Activated B cell treated with CpG ODN at 0.5 μM for 24 hours (primary cell): ENCODE measurements at regions not wholly inside any gene's neighbourhood (a gene's known extent, or its start where the extent isn't known, plus 50 kb on each side); places are given as distances from the start of the nearest gene placed in this dataset.

Source experiments
- ATAC-seq: fragments of 200-7000 bp; cut with Tn5 transposase; one replicate; pipeline ENCODE4 v1.10.0; 2021; ENCODE audit warnings: low read depth, mild to moderate bottlenecking, moderate library complexity
- CTCF ChIA-PET: fragments of 350-600 bp; sonication (Branson Sonifier 250); formaldehyde crosslinking; loops from one replicate; lab custom pipeline; 2021; ENCODE audit warnings: antibody characterized with exemption; lab: Charles Lee
- POLR2A ChIA-PET: fragments of 350-600 bp; sonication (Branson Sonifier 250); formaldehyde crosslinking; loops from one replicate; lab custom pipeline; 2021; ENCODE audit warnings: antibody characterized with exemption; lab: Charles Lee
- DNase-seq: peaks from one replicate; pipeline ENCODE4 v3.0.0; 2022
- H3K27ac Mint-ChIP-seq: one replicate; pipeline ENCODE4 v1.8.0; 2020; ENCODE audit warnings: mixed read lengths
- H3K27me3 Mint-ChIP-seq: one replicate; pipeline ENCODE4 v1.8.0; 2021; ENCODE audit warnings: mixed read lengths
- H3K36me3 Mint-ChIP-seq: one replicate; pipeline ENCODE4 v1.8.0; 2021; ENCODE audit warnings: low read depth, mixed read lengths
- H3K4me1 Mint-ChIP-seq: one replicate; pipeline ENCODE4 v1.8.0; 2021; ENCODE audit warnings: mixed read lengths
- H3K4me3 Mint-ChIP-seq: one replicate; pipeline ENCODE4 v1.8.0; 2020; ENCODE audit warnings: mild to moderate bottlenecking, mixed read lengths
- H3K9me3 Mint-ChIP-seq: one replicate; pipeline ENCODE4 v1.8.0; 2020; ENCODE audit warnings: mixed read lengths
- CTCF ChIP-seq: fragments of 200-600 bp; IDR thresholded peaks from one replicate; pipeline ENCODE4 v1.8.0; 2022; ENCODE audit warnings: antibody characterized with exemption, mild to moderate bottlenecking
- intact Hi-C: fragments of 100-400 bp; cut with micrococcal nuclease; formaldehyde crosslinking; loops from one replicate; pipeline ENCODE4 v1.15.1; 2024

DNA sequence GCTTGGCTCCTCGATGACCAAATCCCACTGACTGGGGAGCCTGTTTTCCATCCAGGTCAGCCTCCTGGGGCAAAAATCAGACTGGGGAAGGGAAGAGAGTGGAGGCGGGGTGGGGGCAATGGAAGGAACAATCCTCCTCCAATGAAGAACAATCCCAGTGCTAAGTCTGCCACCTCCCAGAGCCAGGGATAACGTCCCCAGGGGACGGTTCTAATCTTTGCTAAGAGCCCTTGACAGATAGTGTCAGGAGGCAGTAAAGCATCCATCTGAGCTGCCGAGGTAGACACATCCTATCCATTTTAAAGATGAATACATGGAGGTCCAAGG lies 298.5 kb upstream of the MSX2 start:
- ATAC-seq = no peak
- no peaks in the 10 kb centered on the region for H3K9me3 Mint-ChIP-seq
- no peak overlapping the region for H3K27ac Mint-ChIP-seq
- no peak overlapping the region for H3K4me3 Mint-ChIP-seq
- no peaks in the 10 kb centered on the region for H3K27me3 Mint-ChIP-seq
- no peak for TF ChIP-seq CTCF
- CTCF ChIA-PET = no interaction called here
- DNase-seq = no peak
- no peaks in the 10 kb centered on the region for H3K36me3 Mint-ChIP-seq
- H3K4me1 Mint-ChIP-seq = no peaks in the 10 kb centered on the region
- intact Hi-C loops = no loop called here
- POLR2A ChIA-PET = no interaction called here

GRCh38 chr5:174426388-174426787 lies 298.0 kb upstream of the MSX2 start:
- CTCF ChIA-PET = no interaction called here

DNA sequence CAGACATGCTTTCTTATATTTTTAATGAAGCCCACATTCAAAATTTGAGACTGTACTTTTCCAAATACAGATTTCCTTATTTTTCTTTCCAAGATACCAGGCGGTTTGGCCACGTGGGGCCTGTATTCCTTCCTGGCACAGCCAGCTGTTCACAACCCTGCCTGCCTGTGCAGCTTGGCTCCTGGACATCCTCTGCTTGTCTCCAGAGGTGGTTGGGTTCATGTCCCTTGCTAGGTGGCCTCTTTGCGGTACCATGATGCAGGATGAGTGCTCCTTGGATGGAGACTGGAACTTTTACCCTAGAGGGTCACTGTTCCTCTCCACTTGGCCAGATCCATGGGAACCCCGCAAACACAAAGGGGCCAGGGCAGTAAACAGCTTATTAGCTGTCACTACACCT lies 297.5 kb upstream of the MSX2 start:
- no peak overlapping the region for H3K4me3 Mint-ChIP-seq

More at GRCh38 chr5:174426388-174426787, 298.0 kb upstream of the MSX2 start:
- intact Hi-C loops = no loop called here
- TF ChIP-seq CTCF = no peak
- H3K9me3 Mint-ChIP-seq = no peaks in the 10 kb centered on the region
- no peak for ATAC-seq
- POLR2A ChIA-PET = no interaction called here
- no peaks in the 10 kb centered on the region for H3K36me3 Mint-ChIP-seq
- no peak overlapping the region for H3K4me3 Mint-ChIP-seq
- no peaks in the 10 kb centered on the region for H3K27me3 Mint-ChIP-seq
- DNase-seq = no peak
- no peak overlapping the region for H3K27ac Mint-ChIP-seq
- H3K4me1 Mint-ChIP-seq = no peaks in the 10 kb centered on the region

GRCh38 chr5:174427304-174427703 lies 297.1 kb upstream of the MSX2 start:
- Mint-ChIP-seq H3K27me3 (no peaks in the 10 kb centered on the region), H3K4me3 (no peak overlapping the region), H3K4me1 (no peaks in the 10 kb centered on the region), H3K27ac (no peak overlapping the region), H3K36me3 (no peaks in the 10 kb centered on the region), H3K9me3 (no peaks in the 10 kb centered on the region)
- no peak for ATAC-seq
- TF ChIP-seq CTCF = no peak
- ChIA-PET CTCF (no interaction called here), POLR2A (no interaction called here)
- DNase-seq = no peak
- intact Hi-C loops = no loop called here

More for the DNA sequence above, 297.5 kb upstream of the MSX2 start:
- DNase-seq (no peak), ATAC-seq (no peak)
- Mint-ChIP-seq H3K9me3 (no peaks in the 10 kb centered on the region), H3K27me3 (no peaks in the 10 kb centered on the region), H3K36me3 (no peaks in the 10 kb centered on the region), H3K27ac (no peak overlapping the region), H3K4me1 (no peaks in the 10 kb centered on the region)
- ChIA-PET CTCF (no interaction called here), POLR2A (no interaction called here)
- intact Hi-C loops = no loop called here
- no peak for TF ChIP-seq CTCF

DNA sequence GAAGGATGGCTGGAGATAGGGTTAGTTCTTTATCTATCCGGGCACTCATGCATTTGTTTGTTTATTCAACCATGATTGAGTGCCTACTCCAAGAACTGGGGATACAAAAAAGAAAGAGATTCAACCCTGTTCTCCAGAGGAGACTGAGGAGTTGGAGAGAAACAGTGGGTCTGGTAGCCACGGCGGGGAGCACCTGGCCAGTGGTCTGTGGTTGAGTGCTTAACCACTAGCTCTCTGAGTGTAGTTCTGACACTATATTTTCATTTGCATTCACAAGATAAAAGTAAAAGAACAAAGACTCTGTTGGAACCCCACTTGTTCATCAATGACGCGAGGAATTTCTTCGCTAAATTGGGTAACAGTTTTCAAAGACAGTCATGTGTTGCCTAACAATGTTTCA lies 295.5 kb upstream of the MSX2 start:
- H3K27me3 Mint-ChIP-seq = no peaks in the 10 kb centered on the region
- POLR2A ChIA-PET = no interaction called here
- no peak overlapping the region for H3K4me3 Mint-ChIP-seq
- CTCF ChIA-PET = no interaction called here
- DNase-seq (no peak), ATAC-seq (no peak)
- H3K9me3 Mint-ChIP-seq = no peaks in the 10 kb centered on the region
- no peaks in the 10 kb centered on the region for H3K4me1 Mint-ChIP-seq
- no peak for TF ChIP-seq CTCF
- no peaks in the 10 kb centered on the region for H3K36me3 Mint-ChIP-seq
- intact Hi-C loops = no loop called here
- no peak overlapping the region for H3K27ac Mint-ChIP-seq
